Ishikawa (cell line): ENCODE measurements at regions not wholly inside any gene's neighbourhood (a gene's known extent, or its start where the extent isn't known, plus 50 kb on each side); places are given as distances from the start of the nearest gene placed in this dataset.

Experiments used
- CEBPB ChIP-seq: IDR thresholded peaks from 2 replicates; pipeline ENCODE4 v1.6.1; 2012
- CREB1 ChIP-seq: IDR thresholded peaks from 2 replicates; pipeline ENCODE4 v1.6.1; 2012; ENCODE audit warnings: low read depth
- EGR1 ChIP-seq: IDR thresholded peaks from 2 replicates; pipeline ENCODE4 v1.6.1; 2012
- EP300 ChIP-seq: IDR thresholded peaks from 2 replicates; pipeline ENCODE4 v1.6.1; 2012; ENCODE audit warnings: borderline replicate concordance
- FOXM1 ChIP-seq: IDR thresholded peaks from 2 replicates; pipeline ENCODE4 v1.6.1; 2012; ENCODE audit warnings: low read depth, borderline replicate concordance
- NFIC ChIP-seq: IDR thresholded peaks from 2 replicates; pipeline ENCODE4 v1.6.1; 2012
- RAD21 ChIP-seq: IDR thresholded peaks from 2 replicates; pipeline ENCODE4 v1.6.1; 2012; ENCODE audit warnings: low read depth
- REST ChIP-seq: IDR thresholded peaks from 2 replicates; pipeline ENCODE4 v1.6.1; 2012; ENCODE audit warnings: low read depth, mild to moderate bottlenecking
- TAF1 ChIP-seq: IDR thresholded peaks from 2 replicates; pipeline ENCODE4 v1.6.1; 2012; ENCODE audit warnings: low read depth, mild to moderate bottlenecking
- TCF12 ChIP-seq: IDR thresholded peaks from 2 replicates; pipeline ENCODE4 v1.6.1; 2012; ENCODE audit warnings: low read depth
- TEAD4 ChIP-seq: IDR thresholded peaks from 2 replicates; pipeline ENCODE4 v1.6.1; 2012
- YY1 ChIP-seq: IDR thresholded peaks from 2 replicates; pipeline ENCODE4 v1.6.1; 2012; ENCODE audit warnings: low read depth
- ZBTB7A ChIP-seq: IDR thresholded peaks from 2 replicates; pipeline ENCODE4 v1.6.1; 2012; ENCODE audit warnings: low read depth
- TF ChIP-seq, protein P1 (sequence below): IDR thresholded peaks from 2 replicates; pipeline ENCODE4 v1.6.1; 2012
- TF ChIP-seq, protein P2 (sequence below): IDR thresholded peaks from 2 replicates; pipeline ENCODE4 v1.6.1; 2012

- TF ChIP-seq, protein P1, sequence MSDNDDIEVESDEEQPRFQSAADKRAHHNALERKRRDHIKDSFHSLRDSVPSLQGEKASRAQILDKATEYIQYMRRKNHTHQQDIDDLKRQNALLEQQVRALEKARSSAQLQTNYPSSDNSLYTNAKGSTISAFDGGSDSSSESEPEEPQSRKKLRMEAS, result no peak
- TF ChIP-seq, protein P2, sequence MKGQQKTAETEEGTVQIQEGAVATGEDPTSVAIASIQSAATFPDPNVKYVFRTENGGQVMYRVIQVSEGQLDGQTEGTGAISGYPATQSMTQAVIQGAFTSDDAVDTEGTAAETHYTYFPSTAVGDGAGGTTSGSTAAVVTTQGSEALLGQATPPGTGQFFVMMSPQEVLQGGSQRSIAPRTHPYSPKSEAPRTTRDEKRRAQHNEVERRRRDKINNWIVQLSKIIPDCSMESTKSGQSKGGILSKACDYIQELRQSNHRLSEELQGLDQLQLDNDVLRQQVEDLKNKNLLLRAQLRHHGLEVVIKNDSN, result no peak
- TF ChIP-seq TAF1, result no peak
- TF ChIP-seq FOXM1, result no peak
- no peak for TF ChIP-seq YY1
- no peak for TF ChIP-seq TEAD4
- TF ChIP-seq REST, result no peak
- TF ChIP-seq CREB1, result no peak
- no peak for TF ChIP-seq CEBPB
- no peak for TF ChIP-seq TCF12
- no peak for TF ChIP-seq NFIC
- no peak for TF ChIP-seq EGR1
- TF ChIP-seq EP300, result no peak
- TF ChIP-seq ZBTB7A, result no peak
- no peak for TF ChIP-seq RAD21
Observed at GRCh38 chr2:11940799-11941198, 194.4 kb downstream of the LPIN1 start.

GRCh38 chr2:11941201-11942177 lies 195.1 kb downstream of the LPIN1 start:
- no peak for TF ChIP-seq RAD21
- TF ChIP-seq REST, result no peak
- no peak for TF ChIP-seq NFIC
- TF ChIP-seq CREB1, result no peak
- no peak for TF ChIP-seq TEAD4

- TF ChIP-seq CREB1 (no peak), TAF1 (no peak), EGR1 (no peak), EP300 (no peak), FOXM1 (no peak), TEAD4 (no peak), NFIC (no peak), REST (no peak), RAD21 (no peak), YY1 (no peak), CEBPB (no peak), ZBTB7A (no peak), TCF12 (no peak)
- TF ChIP-seq, protein P1, result no peak
- TF ChIP-seq, protein P2, result no peak
Observed at GRCh38 chr2:11942178-11942569, 195.7 kb downstream of the LPIN1 start.

DNA sequence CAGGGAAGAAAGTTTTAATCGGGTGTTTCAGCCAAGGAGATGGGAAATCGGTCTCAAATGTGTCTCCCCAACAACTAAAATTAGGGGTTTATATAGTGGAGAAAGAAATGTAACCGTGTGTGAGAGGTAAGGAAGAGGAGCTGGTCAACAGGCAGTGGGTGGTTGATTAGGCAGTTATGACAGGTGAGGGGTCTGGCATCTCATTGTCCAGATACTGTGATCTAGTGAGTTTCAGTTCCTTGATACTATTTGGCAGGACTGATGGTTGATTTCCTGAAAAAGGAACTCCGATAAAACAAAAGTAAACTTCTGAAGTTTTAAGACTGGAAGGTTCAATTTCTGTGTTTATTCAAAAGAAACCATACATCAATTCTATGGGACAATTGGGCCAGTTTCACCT lies 197.9 kb downstream of the LPIN1 start:
- TF ChIP-seq REST (no peak), ZBTB7A (no peak), TCF12 (no peak), CEBPB (no peak), FOXM1 (no peak), CREB1 (no peak), TAF1 (no peak), RAD21 (no peak), EP300 (no peak), YY1 (no peak), EGR1 (no peak), NFIC (no peak), TEAD4 (no peak)
- TF ChIP-seq, protein P1, result no peak
- TF ChIP-seq, protein P2, result no peak
